ENCODE measurements at regions not wholly inside any gene's neighbourhood (a gene's known extent, or its start where the extent isn't known, plus 50 kb on each side); places are given as distances from the start of the nearest gene placed in this dataset.

DNA sequence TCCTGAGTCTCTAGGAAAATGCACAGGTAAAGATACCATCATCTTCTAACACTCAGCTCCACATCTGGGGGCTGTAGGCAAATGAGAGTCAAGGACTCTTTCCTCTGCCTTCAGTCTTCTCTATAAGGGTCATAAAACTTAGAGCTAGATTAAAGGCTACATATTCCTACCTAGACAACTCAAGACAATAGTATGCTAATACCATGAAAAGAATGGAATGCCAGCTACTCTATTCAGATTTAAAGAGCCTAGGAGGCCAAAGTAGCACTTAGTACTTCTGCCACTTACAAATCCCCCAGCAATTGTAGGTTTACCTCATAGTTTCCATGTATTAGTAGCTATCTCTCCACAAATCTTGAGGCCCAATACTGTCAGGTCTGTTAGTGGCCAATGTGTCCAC is 453.0 kb downstream of the SLITRK5 start:
- TF ChIP-seq, protein P1, sequence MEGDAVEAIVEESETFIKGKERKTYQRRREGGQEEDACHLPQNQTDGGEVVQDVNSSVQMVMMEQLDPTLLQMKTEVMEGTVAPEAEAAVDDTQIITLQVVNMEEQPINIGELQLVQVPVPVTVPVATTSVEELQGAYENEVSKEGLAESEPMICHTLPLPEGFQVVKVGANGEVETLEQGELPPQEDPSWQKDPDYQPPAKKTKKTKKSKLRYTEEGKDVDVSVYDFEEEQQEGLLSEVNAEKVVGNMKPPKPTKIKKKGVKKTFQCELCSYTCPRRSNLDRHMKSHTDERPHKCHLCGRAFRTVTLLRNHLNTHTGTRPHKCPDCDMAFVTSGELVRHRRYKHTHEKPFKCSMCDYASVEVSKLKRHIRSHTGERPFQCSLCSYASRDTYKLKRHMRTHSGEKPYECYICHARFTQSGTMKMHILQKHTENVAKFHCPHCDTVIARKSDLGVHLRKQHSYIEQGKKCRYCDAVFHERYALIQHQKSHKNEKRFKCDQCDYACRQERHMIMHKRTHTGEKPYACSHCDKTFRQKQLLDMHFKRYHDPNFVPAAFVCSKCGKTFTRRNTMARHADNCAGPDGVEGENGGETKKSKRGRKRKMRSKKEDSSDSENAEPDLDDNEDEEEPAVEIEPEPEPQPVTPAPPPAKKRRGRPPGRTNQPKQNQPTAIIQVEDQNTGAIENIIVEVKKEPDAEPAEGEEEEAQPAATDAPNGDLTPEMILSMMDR (IDR thresholded peaks at IDR 0.05): no peak

DNA sequence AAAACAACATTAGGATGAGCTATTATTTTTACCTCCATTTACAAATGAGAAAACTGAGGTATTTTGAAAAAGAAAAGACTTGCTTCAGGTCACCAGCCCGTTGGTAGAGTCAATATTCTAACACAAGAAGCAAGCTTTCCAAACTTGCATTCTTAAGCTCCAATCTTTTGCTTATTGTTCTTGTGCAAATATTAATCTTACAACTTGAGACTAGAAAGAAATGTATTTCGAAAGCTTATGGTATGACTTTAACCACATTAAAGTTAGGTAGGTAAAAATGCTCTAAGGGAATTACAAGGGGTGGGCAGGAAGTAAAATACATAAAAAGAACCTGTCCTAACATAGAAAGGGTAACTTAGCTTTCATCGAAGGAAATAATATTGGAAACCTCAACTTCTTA is 453.9 kb downstream of the SLITRK5 start:
- 57% methylated on average over 2 of the region's 3 CpGs for WGBS (ENCODE audit: insufficient coverage)
- no peaks in the 10 kb centered on the region for H3K36me3 Mint-ChIP-seq
- H3K9me3 Mint-ChIP-seq: peaks cover 0 to 2% of the 10 kb centered on the region in 2 donors
- no peak for ATAC-seq
- Histone ChIP-seq H3K36me3 (ENCODE audit: control insufficient read depth, insufficient read depth, low read length) (no peaks in the 10 kb centered on the region), H3K9me3 (ENCODE audit: control insufficient read depth, insufficient read depth, low read length) (no peaks in the 10 kb centered on the region), H3K4me3 (ENCODE audit: low read length) (no peak overlapping the region), H3K27ac (ENCODE audit: low read length) (no peak overlapping the region), H3K27me3 (ENCODE audit: control insufficient read depth, insufficient read depth, low read length) (no peaks in the 10 kb centered on the region), H3K4me1 (ENCODE audit: control insufficient read depth, insufficient read depth, low read length) (no peaks in the 10 kb centered on the region)
- no peak overlapping the region for H3K4me3 Mint-ChIP-seq
- no peak overlapping the region for H3K27ac Mint-ChIP-seq
- no peaks in the 10 kb centered on the region for H3K4me1 Mint-ChIP-seq
- intact Hi-C loops (cut with micrococcal nuclease): no loop called here
- H3K27me3 Mint-ChIP-seq (ENCODE audit: low read depth in 2 of 2): no peaks in the 10 kb centered on the region
- no peak for DNase-seq
- TF ChIP-seq, protein P1 (IDR thresholded peaks at IDR 0.05): no peak

More for the DNA sequence above, 453.0 kb downstream of the SLITRK5 start:
- ATAC-seq (no peak), DNase-seq (no peak)
- Histone ChIP-seq H3K27me3 (ENCODE audit: control insufficient read depth, insufficient read depth, low read length) (no peaks in the 10 kb centered on the region), H3K4me3 (ENCODE audit: low read length) (no peak overlapping the region), H3K27ac (ENCODE audit: low read length) (no peak overlapping the region), H3K36me3 (ENCODE audit: control insufficient read depth, insufficient read depth, low read length) (no peaks in the 10 kb centered on the region), H3K4me1 (ENCODE audit: control insufficient read depth, insufficient read depth, low read length) (no peaks in the 10 kb centered on the region), H3K9me3 (ENCODE audit: control insufficient read depth, insufficient read depth, low read length) (no peaks in the 10 kb centered on the region)
- no peaks in the 10 kb centered on the region for H3K27me3 Mint-ChIP-seq (ENCODE audit: low read depth in 2 of 2)
- no peak overlapping the region for H3K27ac Mint-ChIP-seq
- H3K4me3 Mint-ChIP-seq: no peak overlapping the region
- peaks cover 0 to 2% of the 10 kb centered on the region in 2 donors for H3K9me3 Mint-ChIP-seq
- intact Hi-C loops (cut with micrococcal nuclease): no loop called here
- no peaks in the 10 kb centered on the region for H3K4me1 Mint-ChIP-seq
- H3K36me3 Mint-ChIP-seq: no peaks in the 10 kb centered on the region

DNA sequence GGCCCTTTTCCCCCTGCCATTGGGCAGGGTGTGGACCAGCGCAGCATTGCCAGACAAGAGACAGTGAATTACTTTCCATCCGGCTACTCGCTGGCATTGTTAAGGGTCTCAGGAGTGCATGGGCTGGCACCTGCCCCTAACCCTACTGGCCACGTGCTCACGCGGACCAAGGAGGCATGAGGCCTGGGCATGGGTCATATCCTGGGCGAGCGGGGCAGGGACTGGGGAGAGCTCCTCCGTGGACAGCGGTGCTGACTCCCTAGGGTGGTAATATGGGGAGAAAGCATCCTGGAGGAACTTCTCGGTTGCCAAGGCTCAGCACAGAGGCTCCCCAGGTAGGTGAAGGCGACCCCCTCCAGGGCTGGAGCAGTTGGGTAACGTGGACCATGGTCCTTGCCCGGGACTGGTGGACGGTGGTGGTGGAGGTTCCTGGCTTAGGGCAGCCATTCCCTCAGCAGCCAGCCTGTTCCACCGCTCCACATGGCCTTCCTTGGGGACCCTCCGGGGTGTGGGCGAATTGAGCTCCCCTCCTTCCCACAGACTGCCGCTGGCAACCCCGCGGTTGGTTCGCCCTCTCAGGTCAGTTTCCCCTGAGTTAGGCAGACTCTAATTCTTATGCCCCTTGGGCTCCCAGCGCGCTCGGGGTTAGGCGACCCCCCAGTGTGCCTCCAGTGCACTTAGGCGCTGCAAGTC is 465.1 kb downstream of the SLITRK5 start:
- no peaks in the 10 kb centered on the region for H3K27me3 ChIP-seq (ENCODE audit: control insufficient read depth, insufficient read depth, low read length)
- TF ChIP-seq, protein P1 (IDR thresholded peaks at IDR 0.05): no peak
- H3K27ac ChIP-seq (ENCODE audit: low read length): no peak overlapping the region
- Mint-ChIP-seq H3K27me3 (ENCODE audit: low read depth in 2 of 2) (no peaks in the 10 kb centered on the region), H3K4me3 (no peak overlapping the region), H3K4me1 (no peaks in the 10 kb centered on the region), H3K36me3 (peaks cover 7% of the 10 kb centered on the region), H3K27ac (no peak overlapping the region), H3K9me3 (peaks cover 0 to 2% of the 10 kb centered on the region in 2 donors)
- intact Hi-C loops (cut with micrococcal nuclease): no loop called here
- 96% methylated on average over 27 of the region's 27 CpGs for WGBS (ENCODE audit: insufficient coverage)
- H3K4me1 ChIP-seq (ENCODE audit: control insufficient read depth, insufficient read depth, low read length): no peaks in the 10 kb centered on the region
- H3K4me3 ChIP-seq (ENCODE audit: low read length): no peak overlapping the region
- DNase-seq (no peak), ATAC-seq (no peak)
- no peaks in the 10 kb centered on the region for H3K36me3 ChIP-seq (ENCODE audit: control insufficient read depth, insufficient read depth, low read length)
- peaks cover 8% of the 10 kb centered on the region for H3K9me3 ChIP-seq (ENCODE audit: control insufficient read depth, insufficient read depth, low read length)

DNA sequence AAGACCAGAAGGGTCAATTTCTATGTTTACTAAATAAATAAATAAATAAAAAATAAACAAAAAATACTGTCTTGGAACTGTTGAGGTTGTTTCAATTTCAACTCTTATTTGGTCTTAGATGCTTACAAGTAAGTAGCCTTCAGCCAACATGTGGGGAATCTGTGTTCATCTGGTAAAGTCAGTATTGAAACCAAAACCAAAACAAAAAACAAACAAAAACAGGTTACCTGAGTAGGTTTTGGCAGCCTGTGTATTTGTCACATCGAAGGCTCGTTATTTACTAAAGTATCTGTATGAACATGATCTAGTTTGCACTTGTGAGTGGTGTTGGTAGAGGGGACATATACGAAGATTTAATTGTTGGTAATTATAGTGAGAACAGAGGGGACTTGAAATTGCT is 471.5 kb downstream of the SLITRK5 start:
- Mint-ChIP-seq H3K27ac (peak overlapping the region in 1 of 2 donors; percentile 69), H3K4me3 (peak overlapping the region; percentile 47), H3K36me3 (no peaks in the 10 kb centered on the region), H3K4me1 (peaks cover 13 to 18% of the 10 kb centered on the region in 2 donors), H3K27me3 (ENCODE audit: low read depth in 2 of 2) (no peaks in the 10 kb centered on the region), H3K9me3 (peaks cover 4% of the 10 kb centered on the region in 2 donors)
- ATAC-seq (peak; percentile 38 to 61 (median 39)), DNase-seq (no peak)
- Histone ChIP-seq H3K36me3 (ENCODE audit: control insufficient read depth, insufficient read depth, low read length) (no peaks in the 10 kb centered on the region), H3K9me3 (ENCODE audit: control insufficient read depth, insufficient read depth, low read length) (no peaks in the 10 kb centered on the region), H3K4me1 (ENCODE audit: control insufficient read depth, insufficient read depth, low read length) (no peaks in the 10 kb centered on the region), H3K27ac (ENCODE audit: low read length) (no peak overlapping the region), H3K27me3 (ENCODE audit: control insufficient read depth, insufficient read depth, low read length) (no peaks in the 10 kb centered on the region), H3K4me3 (ENCODE audit: low read length) (no peak overlapping the region)
- TF ChIP-seq, protein P1 (IDR thresholded peaks at IDR 0.05): no peak
- intact Hi-C loops (cut with micrococcal nuclease): no loop called here
- 60% methylated on average over 3 of the region's 3 CpGs for WGBS (ENCODE audit: insufficient coverage)
